ENCODE measurements at regions not wholly inside any gene's neighbourhood (a gene's known extent, or its start where the extent isn't known, plus 50 kb on each side); places are given as distances from the start of the nearest gene placed in this dataset.

- H3K4me3 ChIP-seq (ENCODE audit: low read depth in 1 of 3, low read length in 3 of 3): no peak overlapping the region
- FAIRE-seq: no peak
These were observed 339.8 kb downstream of the PRDM2 start for GRCh38 chr1:14039582-14040430.

GRCh38 chr1:14049965-14050364, 350.0 kb downstream of the PRDM2 start:
- no peaks in the 10 kb centered on the region for H3K9me3 ChIP-seq (ENCODE audit: control insufficient read depth in 2 of 2, insufficient read depth in 1 of 2, low read depth in 1 of 2, low read length in 1 of 2)
- no peaks in the 10 kb centered on the region for H3K27me3 ChIP-seq (ENCODE audit: control insufficient read depth in 3 of 3, insufficient read depth in 3 of 3, low read length in 3 of 3)
- DNase-seq: no peak
- H3K4me3 ChIP-seq (ENCODE audit: low read depth in 1 of 3, low read length in 3 of 3): no peak overlapping the region
- 65 to 72% (median 67%) methylated on average over 4 of the region's 4 CpGs for whole genome bisulfite sequencing, 3 donors
- no peaks in the 10 kb centered on the region for H3K36me3 ChIP-seq (ENCODE audit: control insufficient read depth in 3 of 3, insufficient read depth in 2 of 3, low read depth in 1 of 3, low read length in 3 of 3)
- FAIRE-seq: no peak
- no peak overlapping the region for H3K27ac ChIP-seq (ENCODE audit: low read depth in 1 of 3, low read length in 2 of 3)
- no peaks in the 10 kb centered on the region for H3K4me1 ChIP-seq (ENCODE audit: control insufficient read depth in 3 of 3, insufficient read depth in 2 of 3, low read depth in 1 of 3, low read length in 2 of 3)

More at GRCh38 chr1:14039582-14040430, 339.8 kb downstream of the PRDM2 start:
- no peak for DNase-seq
- Histone ChIP-seq H3K27me3 (ENCODE audit: control insufficient read depth in 3 of 3, insufficient read depth in 3 of 3, low read length in 3 of 3) (no peaks in the 10 kb centered on the region), H3K27ac (ENCODE audit: low read depth in 1 of 3, low read length in 2 of 3) (no peak overlapping the region), H3K36me3 (ENCODE audit: control insufficient read depth in 3 of 3, insufficient read depth in 2 of 3, low read depth in 1 of 3, low read length in 3 of 3) (no peaks in the 10 kb centered on the region), H3K4me1 (ENCODE audit: control insufficient read depth in 3 of 3, insufficient read depth in 2 of 3, low read depth in 1 of 3, low read length in 2 of 3) (no peaks in the 10 kb centered on the region), H3K9me3 (ENCODE audit: control insufficient read depth in 2 of 2, insufficient read depth in 1 of 2, low read depth in 1 of 2, low read length in 1 of 2) (peaks cover 1 to 4% of the 10 kb centered on the region in 2 donors)
- WGBS, 3 donors: 46 to 57% (median 54%) methylated on average over 11 of the region's 11 CpGs

- Histone ChIP-seq H3K4me3 (ENCODE audit: low read depth in 1 of 3, low read length in 3 of 3) (no peak overlapping the region), H3K27ac (ENCODE audit: low read depth in 1 of 3, low read length in 2 of 3) (peak overlapping the region in 1 of 3 donors; percentile 21), H3K9me3 (ENCODE audit: control insufficient read depth in 2 of 2, insufficient read depth in 1 of 2, low read depth in 1 of 2, low read length in 1 of 2) (no peaks in the 10 kb centered on the region), H3K4me1 (ENCODE audit: control insufficient read depth in 3 of 3, insufficient read depth in 2 of 3, low read depth in 1 of 3, low read length in 2 of 3) (no peaks in the 10 kb centered on the region), H3K36me3 (ENCODE audit: control insufficient read depth in 3 of 3, insufficient read depth in 2 of 3, low read depth in 1 of 3, low read length in 3 of 3) (no peaks in the 10 kb centered on the region), H3K27me3 (ENCODE audit: control insufficient read depth in 3 of 3, insufficient read depth in 3 of 3, low read length in 3 of 3) (no peaks in the 10 kb centered on the region)
- DNase-seq (peak in 1 of 2 donors; percentile 66), FAIRE-seq (no peak)
- 40 to 60% (median 45%) methylated on average over 4 of the region's 4 CpGs for WGBS, 3 donors
These were observed 355.6 kb downstream of the PRDM2 start for GRCh38 chr1:14055442-14056223.

- DNase-seq (no peak), FAIRE-seq (no peak)
- Histone ChIP-seq H3K36me3 (ENCODE audit: control insufficient read depth in 3 of 3, insufficient read depth in 2 of 3, low read depth in 1 of 3, low read length in 3 of 3) (no peaks in the 10 kb centered on the region), H3K4me3 (ENCODE audit: low read depth in 1 of 3, low read length in 3 of 3) (no peak overlapping the region), H3K9me3 (ENCODE audit: control insufficient read depth in 2 of 2, insufficient read depth in 1 of 2, low read depth in 1 of 2, low read length in 1 of 2) (no peaks in the 10 kb centered on the region), H3K27me3 (ENCODE audit: control insufficient read depth in 3 of 3, insufficient read depth in 3 of 3, low read length in 3 of 3) (no peaks in the 10 kb centered on the region), H3K27ac (ENCODE audit: low read depth in 1 of 3, low read length in 2 of 3) (no peak overlapping the region), H3K4me1 (ENCODE audit: control insufficient read depth in 3 of 3, insufficient read depth in 2 of 3, low read depth in 1 of 3, low read length in 2 of 3) (no peaks in the 10 kb centered on the region)
- WGBS, 3 donors: 91 to 96% (median 92%) methylated on average over 3 of the region's 3 CpGs
These were observed 357.7 kb downstream of the PRDM2 start for GRCh38 chr1:14057640-14058039.

GRCh38 chr1:14061204-14061603, 361.2 kb downstream of the PRDM2 start:
- DNase-seq (no peak), FAIRE-seq (no peak)
- H3K4me3 ChIP-seq (ENCODE audit: low read depth in 1 of 3, low read length in 3 of 3): no peak overlapping the region
- WGBS, 3 donors: 93 to 98% (median 96%) methylated on average over 3 of the region's 3 CpGs
- H3K4me1 ChIP-seq (ENCODE audit: control insufficient read depth in 3 of 3, insufficient read depth in 2 of 3, low read depth in 1 of 3, low read length in 2 of 3): no peaks in the 10 kb centered on the region
- no peaks in the 10 kb centered on the region for H3K27me3 ChIP-seq (ENCODE audit: control insufficient read depth in 3 of 3, insufficient read depth in 3 of 3, low read length in 3 of 3)
- no peaks in the 10 kb centered on the region for H3K9me3 ChIP-seq (ENCODE audit: control insufficient read depth in 2 of 2, insufficient read depth in 1 of 2, low read depth in 1 of 2, low read length in 1 of 2)
- no peak overlapping the region for H3K27ac ChIP-seq (ENCODE audit: low read depth in 1 of 3, low read length in 2 of 3)
- no peaks in the 10 kb centered on the region for H3K36me3 ChIP-seq (ENCODE audit: control insufficient read depth in 3 of 3, insufficient read depth in 2 of 3, low read depth in 1 of 3, low read length in 3 of 3)

GRCh38 chr1:14061722-14062121, 361.7 kb downstream of the PRDM2 start:
- WGBS, 3 donors: 87 to 93% (median 88%) methylated on average over 5 of the region's 5 CpGs
- no peak overlapping the region for H3K4me3 ChIP-seq (ENCODE audit: low read depth in 1 of 3, low read length in 3 of 3)
- no peaks in the 10 kb centered on the region for H3K4me1 ChIP-seq (ENCODE audit: control insufficient read depth in 3 of 3, insufficient read depth in 2 of 3, low read depth in 1 of 3, low read length in 2 of 3)
- no peaks in the 10 kb centered on the region for H3K9me3 ChIP-seq (ENCODE audit: control insufficient read depth in 2 of 2, insufficient read depth in 1 of 2, low read depth in 1 of 2, low read length in 1 of 2)
- FAIRE-seq (no peak), DNase-seq (no peak)
- H3K36me3 ChIP-seq (ENCODE audit: control insufficient read depth in 3 of 3, insufficient read depth in 2 of 3, low read depth in 1 of 3, low read length in 3 of 3): no peaks in the 10 kb centered on the region
- no peaks in the 10 kb centered on the region for H3K27me3 ChIP-seq (ENCODE audit: control insufficient read depth in 3 of 3, insufficient read depth in 3 of 3, low read length in 3 of 3)
- no peak overlapping the region for H3K27ac ChIP-seq (ENCODE audit: low read depth in 1 of 3, low read length in 2 of 3)

- Histone ChIP-seq H3K4me3 (ENCODE audit: low read depth in 1 of 3, low read length in 3 of 3) (no peak overlapping the region), H3K27ac (ENCODE audit: low read depth in 1 of 3, low read length in 2 of 3) (no peak overlapping the region), H3K9me3 (ENCODE audit: control insufficient read depth in 2 of 2, insufficient read depth in 1 of 2, low read depth in 1 of 2, low read length in 1 of 2) (no peaks in the 10 kb centered on the region), H3K4me1 (ENCODE audit: control insufficient read depth in 3 of 3, insufficient read depth in 2 of 3, low read depth in 1 of 3, low read length in 2 of 3) (no peaks in the 10 kb centered on the region), H3K36me3 (ENCODE audit: control insufficient read depth in 3 of 3, insufficient read depth in 2 of 3, low read depth in 1 of 3, low read length in 3 of 3) (no peaks in the 10 kb centered on the region), H3K27me3 (ENCODE audit: control insufficient read depth in 3 of 3, insufficient read depth in 3 of 3, low read length in 3 of 3) (no peaks in the 10 kb centered on the region)
- FAIRE-seq: no peak
- WGBS, 3 donors: 57 to 77% (median 66%) methylated on average over 4 of the region's 4 CpGs
- no peak for DNase-seq
These were observed 362.7 kb downstream of the PRDM2 start for GRCh38 chr1:14062669-14063068.

- DNase-seq (no peak), FAIRE-seq (no peak)
- H3K9me3 ChIP-seq (ENCODE audit: control insufficient read depth in 2 of 2, insufficient read depth in 1 of 2, low read depth in 1 of 2, low read length in 1 of 2): no peaks in the 10 kb centered on the region
- no peaks in the 10 kb centered on the region for H3K27me3 ChIP-seq (ENCODE audit: control insufficient read depth in 3 of 3, insufficient read depth in 3 of 3, low read length in 3 of 3)
- H3K4me1 ChIP-seq (ENCODE audit: control insufficient read depth in 3 of 3, insufficient read depth in 2 of 3, low read depth in 1 of 3, low read length in 2 of 3): no peaks in the 10 kb centered on the region
- no peaks in the 10 kb centered on the region for H3K36me3 ChIP-seq (ENCODE audit: control insufficient read depth in 3 of 3, insufficient read depth in 2 of 3, low read depth in 1 of 3, low read length in 3 of 3)
- 81 to 92% (median 84%) methylated on average over 14 of the region's 14 CpGs for whole genome bisulfite sequencing, 3 donors
- H3K4me3 ChIP-seq (ENCODE audit: low read depth in 1 of 3, low read length in 3 of 3): no peak overlapping the region
- H3K27ac ChIP-seq (ENCODE audit: low read depth in 1 of 3, low read length in 2 of 3): no peak overlapping the region
These were observed 364.9 kb downstream of the PRDM2 start for GRCh38 chr1:14064649-14065442.

All from small intestine (tissue), 7 donors.